Large intestine (tissue), 3 donors: ENCODE measurements at regions not wholly inside any gene's neighbourhood (a gene's known extent, or its start where the extent isn't known, plus 50 kb on each side); places are given as distances from the start of the nearest gene placed in this dataset.

Source experiments
- DNase-seq, 2 donors: peaks; one replicate each; pipeline versions ENCODE4 v3.0.0 to v3.0.0-alpha.2; 2013
- H3K27ac ChIP-seq: one replicate; pipeline ENCODE4 v1.5.1; 2013; ENCODE audit warnings: low read length
- H3K27me3 ChIP-seq: 2 replicates; pipeline ENCODE4 v1.6.1; 2013; ENCODE audit warnings: low read length; ENCODE audit not compliant: control insufficient read depth, insufficient read depth
- H3K36me3 ChIP-seq: 2 replicates; pipeline ENCODE4 v1.6.1; 2013; ENCODE audit warnings: low read length; ENCODE audit not compliant: control insufficient read depth, insufficient read depth
- H3K4me1 ChIP-seq: one replicate; pipeline ENCODE4 v1.6.1; 2013; ENCODE audit warnings: low read length; ENCODE audit not compliant: control insufficient read depth, insufficient read depth
- H3K4me3 ChIP-seq: one replicate; pipeline ENCODE4 v1.5.1; 2013; ENCODE audit warnings: low read length
- H3K9me3 ChIP-seq: one replicate; pipeline ENCODE4 v1.6.1; 2013; ENCODE audit warnings: mild to moderate bottlenecking, low read depth, low read length, moderate library complexity; ENCODE audit not compliant: control insufficient read depth
- WGBS: methylation state at CpG from one replicate; pipeline ENCODE4 v1.1.5; 2013; ENCODE audit warnings: low lambda C conversion rate; ENCODE audit not compliant: insufficient coverage; 5-methylcytosine and 5-hydroxymethylcytosine counted together

DNA sequence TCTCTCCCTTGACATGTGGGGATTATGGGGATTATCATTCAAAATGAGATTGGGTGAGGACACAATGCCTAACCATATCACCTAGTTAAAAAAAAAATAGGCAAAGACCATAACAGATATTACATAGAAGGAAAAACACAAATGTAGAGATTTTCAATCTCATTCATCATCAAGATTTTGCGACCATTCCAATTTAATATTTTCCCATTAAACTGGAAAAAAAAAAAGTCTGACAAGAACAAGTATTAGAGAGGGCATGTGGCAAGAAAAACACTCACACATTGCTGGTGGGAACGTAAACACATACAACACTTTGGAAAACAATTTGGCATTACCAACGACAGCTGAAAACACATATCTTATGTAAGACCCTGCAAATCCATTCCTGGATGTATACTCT lies 71.0 kb upstream of the MYCN start:
- no peaks in the 10 kb centered on the region for H3K9me3 ChIP-seq
- 100% methylated on average over 1 of the region's 3 CpGs for WGBS

DNA sequence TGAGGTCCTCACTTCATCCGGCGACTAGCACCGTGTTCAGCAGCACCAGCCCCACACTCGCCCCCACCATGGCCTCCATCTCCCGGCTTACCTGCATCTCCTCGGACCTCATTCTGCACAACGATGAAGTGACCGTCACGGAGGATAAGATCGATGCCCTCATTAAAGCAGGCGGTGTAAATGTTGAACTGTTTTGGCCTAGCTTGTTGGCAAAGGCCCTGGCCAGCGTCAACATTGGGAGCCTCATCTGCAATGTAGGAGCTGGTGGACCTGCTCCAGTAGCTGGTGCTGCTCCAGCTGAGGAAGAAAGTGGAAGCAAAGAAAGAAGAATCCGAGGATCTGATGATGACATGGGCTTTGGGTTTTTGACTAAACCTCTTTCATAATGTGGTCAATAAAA lies 70.5 kb upstream of the MYCN start:
- Histone ChIP-seq H3K9me3 (no peaks in the 10 kb centered on the region), H3K4me1 (peaks cover 8% of the 10 kb centered on the region), H3K27me3 (no peaks in the 10 kb centered on the region), H3K27ac (no peak overlapping the region), H3K36me3 (no peaks in the 10 kb centered on the region), H3K4me3 (no peak overlapping the region)
- no CpG with 5 or more reads among the region's 13 CpGs for WGBS
- no peak for DNase-seq

More for the DNA sequence above, 71.0 kb upstream of the MYCN start:
- no peak for DNase-seq
- no peaks in the 10 kb centered on the region for H3K27me3 ChIP-seq
- no peak overlapping the region for H3K4me3 ChIP-seq
- no peaks in the 10 kb centered on the region for H3K36me3 ChIP-seq
- no peak overlapping the region for H3K27ac ChIP-seq
- peaks cover 3% of the 10 kb centered on the region for H3K4me1 ChIP-seq

GRCh38 chr2:15870565-15870964 lies 69.8 kb upstream of the MYCN start:
- no peak for DNase-seq
- H3K27me3 ChIP-seq = no peaks in the 10 kb centered on the region
- no peaks in the 10 kb centered on the region for H3K9me3 ChIP-seq
- H3K4me1 ChIP-seq = peaks cover 15% of the 10 kb centered on the region
- H3K4me3 ChIP-seq = no peak overlapping the region
- no peak overlapping the region for H3K27ac ChIP-seq
- no peaks in the 10 kb centered on the region for H3K36me3 ChIP-seq
- WGBS = 60% methylated on average over 1 of the region's 5 CpGs

GRCh38 chr2:15871239-15871783 lies 69.0 kb upstream of the MYCN start:
- H3K9me3 ChIP-seq = no peaks in the 10 kb centered on the region
- no CpG with 5 or more reads among the region's 3 CpGs for WGBS

GRCh38 chr2:15872854-15873253 lies 67.5 kb upstream of the MYCN start:
- DNase-seq = no peak
- no peaks in the 10 kb centered on the region for H3K36me3 ChIP-seq
- H3K27ac ChIP-seq = no peak overlapping the region
- H3K4me1 ChIP-seq = peaks cover 28% of the 10 kb centered on the region
- H3K9me3 ChIP-seq = no peaks in the 10 kb centered on the region
- H3K27me3 ChIP-seq = no peaks in the 10 kb centered on the region
- 100% methylated on average over 4 of the region's 6 CpGs for WGBS
- H3K4me3 ChIP-seq = no peak overlapping the region

More at GRCh38 chr2:15871239-15871783, 69.0 kb upstream of the MYCN start:
- no peak overlapping the region for H3K27ac ChIP-seq
- no peak overlapping the region for H3K4me3 ChIP-seq
- no peaks in the 10 kb centered on the region for H3K36me3 ChIP-seq
- no peaks in the 10 kb centered on the region for H3K27me3 ChIP-seq
- no peak for DNase-seq
- H3K4me1 ChIP-seq = peaks cover 22% of the 10 kb centered on the region

DNA sequence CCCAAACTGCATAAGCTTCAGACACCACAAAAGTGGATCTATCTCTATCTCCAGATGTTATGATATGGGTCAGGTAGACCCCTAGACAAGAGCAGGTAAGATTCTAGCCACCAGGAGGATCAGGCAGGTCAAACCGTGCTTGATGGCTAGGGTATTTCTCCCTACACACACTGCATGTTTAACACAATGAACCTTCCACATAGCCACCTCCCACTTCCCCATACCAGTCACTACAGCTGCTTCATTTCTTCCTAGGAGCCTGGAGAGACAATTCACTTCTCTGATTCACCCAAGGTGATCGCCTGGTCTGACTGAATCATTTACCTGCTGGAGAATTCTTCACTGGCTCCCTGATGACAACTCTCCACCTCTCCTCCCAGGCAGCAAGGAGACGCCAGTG lies 66.0 kb upstream of the MYCN start:
- peak in 1 of 2 donors; percentile 55 for DNase-seq
- Histone ChIP-seq H3K27me3 (no peaks in the 10 kb centered on the region), H3K27ac (peak overlapping the region; percentile 58), H3K4me1 (peaks cover 28% of the 10 kb centered on the region), H3K9me3 (no peaks in the 10 kb centered on the region), H3K36me3 (no peaks in the 10 kb centered on the region), H3K4me3 (no peak overlapping the region)
- WGBS = no CpG with 5 or more reads among the region's 3 CpGs

- DNase-seq = peak in 1 of 2 donors; percentile 66
- peak overlapping the region; percentile 58 for H3K27ac ChIP-seq
- no peaks in the 10 kb centered on the region for H3K9me3 ChIP-seq
- no peaks in the 10 kb centered on the region for H3K27me3 ChIP-seq
- no peaks in the 10 kb centered on the region for H3K36me3 ChIP-seq
- WGBS = no CpG with 5 or more reads among the region's 7 CpGs
- H3K4me3 ChIP-seq = no peak overlapping the region
- peaks cover 28% of the 10 kb centered on the region for H3K4me1 ChIP-seq
Observed at GRCh38 chr2:15874854-15875804, 65.2 kb upstream of the MYCN start.

DNA sequence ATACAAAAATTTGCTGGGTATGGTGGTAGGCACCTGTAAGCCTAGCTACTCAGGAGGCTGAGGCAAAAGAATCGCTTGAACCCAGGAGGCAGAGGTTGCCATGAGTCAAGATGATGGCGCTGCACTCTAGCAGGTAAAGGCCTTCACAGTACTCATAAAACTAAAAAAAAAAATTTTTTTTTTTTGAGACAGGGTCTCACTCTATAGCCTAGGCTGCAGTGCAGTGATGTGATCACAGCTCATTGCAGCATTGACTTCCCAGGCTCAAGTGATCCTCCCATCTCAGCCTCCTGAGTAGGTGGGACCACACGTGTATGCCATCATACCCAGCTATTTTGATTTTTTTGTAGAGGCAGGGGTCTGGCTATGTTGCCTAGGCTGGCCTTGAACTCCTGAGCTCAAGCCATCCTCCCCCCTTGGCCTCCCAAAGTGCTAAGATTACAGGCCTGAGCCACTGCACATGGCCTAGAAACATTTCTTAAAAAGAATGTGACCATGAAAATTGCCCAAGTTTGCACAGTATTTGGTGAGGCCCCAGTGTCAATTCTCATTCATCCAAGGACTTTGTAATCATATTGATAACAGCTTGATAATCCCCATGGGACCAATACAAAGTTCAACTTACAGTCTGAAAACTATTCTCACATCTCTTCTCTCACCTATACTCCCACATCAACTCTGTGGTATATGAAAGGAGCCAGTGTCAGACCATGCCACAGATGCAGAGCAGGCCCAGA lies 64.2 kb upstream of the MYCN start:
- Histone ChIP-seq H3K4me1 (peaks cover 28% of the 10 kb centered on the region), H3K27ac (peak overlapping the region; percentile 58), H3K36me3 (no peaks in the 10 kb centered on the region), H3K27me3 (no peaks in the 10 kb centered on the region), H3K4me3 (no peak overlapping the region), H3K9me3 (no peaks in the 10 kb centered on the region)
- 100% methylated on average over 1 of the region's 3 CpGs for WGBS
- DNase-seq = peak; percentile 69 to 89

DNA sequence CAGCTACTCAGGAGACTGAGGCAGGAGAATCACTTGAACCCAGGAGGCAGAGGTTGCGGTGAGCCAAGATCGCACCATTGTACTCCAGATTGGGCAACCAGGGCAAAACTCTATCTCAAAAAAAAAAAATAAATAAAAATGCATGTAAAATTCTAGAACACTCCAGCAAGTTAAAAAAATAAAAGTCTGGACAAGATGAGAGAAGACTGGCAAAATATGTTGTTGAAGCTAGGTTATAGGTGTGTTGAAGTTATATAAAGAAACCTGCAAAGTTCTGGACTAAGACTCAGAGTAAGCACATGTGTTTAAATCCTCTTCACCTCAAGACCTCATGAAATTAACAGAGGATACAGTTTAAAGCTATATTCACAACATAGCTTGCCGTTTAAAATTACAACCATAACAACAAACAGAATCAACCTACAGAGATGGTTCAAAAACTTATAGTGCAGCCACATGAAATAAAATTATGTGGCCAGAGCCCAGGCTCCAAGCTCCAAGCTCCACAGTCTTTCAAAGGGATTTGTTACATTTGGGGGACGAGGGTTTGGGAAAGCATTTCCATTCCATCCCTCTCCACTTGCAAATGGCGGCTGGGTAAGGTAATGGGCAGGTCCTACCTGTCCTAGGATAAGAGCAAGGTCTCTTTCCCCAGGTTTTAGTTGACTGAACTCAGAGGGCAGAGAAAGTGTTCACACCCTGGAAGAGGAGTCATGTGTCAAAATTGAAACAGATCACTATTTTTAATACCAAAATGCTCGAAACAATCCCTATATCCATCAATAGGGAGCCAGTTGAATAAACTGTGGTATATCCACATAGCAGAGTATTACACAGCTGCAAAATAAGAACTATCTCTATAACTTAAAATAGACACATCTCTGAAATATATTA lies 59.9 kb upstream of the MYCN start:
- H3K27me3 ChIP-seq = no peaks in the 10 kb centered on the region

DNA sequence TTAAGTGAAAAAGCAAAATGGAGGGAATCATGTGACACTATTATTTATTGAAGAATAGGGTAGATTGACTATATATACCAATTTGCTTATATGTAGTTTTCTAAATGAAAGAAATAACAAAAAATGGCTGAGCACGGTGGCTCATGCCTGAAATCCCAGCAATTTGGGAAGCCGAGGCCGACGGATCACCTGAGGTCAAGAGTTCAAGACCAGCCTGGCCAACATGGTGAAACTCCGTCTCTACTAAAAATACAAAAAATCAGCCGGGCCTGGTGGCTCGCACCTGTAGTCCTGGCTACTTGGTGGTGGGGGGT lies 59.3 kb upstream of the MYCN start:
- Histone ChIP-seq H3K9me3 (no peaks in the 10 kb centered on the region), H3K4me3 (no peak overlapping the region), H3K4me1 (peaks cover 8% of the 10 kb centered on the region), H3K27me3 (no peaks in the 10 kb centered on the region), H3K27ac (no peak overlapping the region), H3K36me3 (no peaks in the 10 kb centered on the region)
- no peak for DNase-seq
- WGBS = no CpG with 5 or more reads among the region's 7 CpGs

More for the DNA sequence above, 59.9 kb upstream of the MYCN start:
- no peak for DNase-seq
- no peak overlapping the region for H3K27ac ChIP-seq
- H3K4me3 ChIP-seq = no peak overlapping the region
- no peaks in the 10 kb centered on the region for H3K36me3 ChIP-seq
- peaks cover 14% of the 10 kb centered on the region for H3K4me1 ChIP-seq
- 100% methylated on average over 1 of the region's 6 CpGs for WGBS
- H3K9me3 ChIP-seq = no peaks in the 10 kb centered on the region
